ENCODE measurements at regions not wholly inside any gene's neighbourhood (a gene's known extent, or its start where the extent isn't known, plus 50 kb on each side); places are given as distances from the start of the nearest gene placed in this dataset.

GRCh38 chr11:37926772-37927171 is 1328.7 kb upstream of the RAG2 start:
- TF ChIP-seq POLR2A (IDR thresholded peaks at IDR 0.05) = no peak
- TF ChIP-seq CTCF (IDR thresholded peaks at IDR 0.05) = no peak
